Activated CD4-positive, alpha-beta memory T cell treated with anti-CD3 and anti-CD28 coated beads, Interleukin-2, amount 10 ng/mL, durations not matched to agents 7 days and 5 days (primary cell): ENCODE measurements at regions not wholly inside any gene's neighbourhood (a gene's known extent, or its start where the extent isn't known, plus 50 kb on each side); places are given as distances from the start of the nearest gene placed in this dataset.

Source experiments
- CTCF ChIA-PET: fragments of 350-600 bp; sonication (Branson Sonifier 250); formaldehyde crosslinking; loops from one replicate; lab custom pipeline; 2021; ENCODE audit warnings: antibody characterized with exemption, inconsistent platforms; lab: Charles Lee
- POLR2A ChIA-PET: fragments of 350-600 bp; sonication (Branson Sonifier 250); formaldehyde crosslinking; loops from one replicate; lab custom pipeline; 2021; ENCODE audit warnings: antibody characterized with exemption; lab: Charles Lee
- DNase-seq: peaks from one replicate; pipeline ENCODE4 v3.0.0-alpha.2; 2020
- H3K27ac Mint-ChIP-seq: one replicate; pipeline ENCODE4 v1.8.0; 2021; ENCODE audit warnings: mild to moderate bottlenecking, mixed read lengths
- H3K27me3 Mint-ChIP-seq: one replicate; pipeline ENCODE4 v1.8.0; 2021; ENCODE audit warnings: mixed read lengths
- H3K36me3 Mint-ChIP-seq: one replicate; pipeline ENCODE4 v1.8.0; 2021; ENCODE audit warnings: low read depth, mixed read lengths
- H3K4me1 Mint-ChIP-seq: one replicate; pipeline ENCODE4 v1.8.0; 2021; ENCODE audit warnings: mixed read lengths
- H3K4me3 Mint-ChIP-seq: one replicate; pipeline ENCODE4 v1.8.0; 2021; ENCODE audit warnings: mild to moderate bottlenecking, mixed read lengths
- H3K9me3 Mint-ChIP-seq: one replicate; pipeline ENCODE4 v1.8.0; 2021; ENCODE audit warnings: mixed read lengths

- DNase-seq: no peak
- ChIA-PET POLR2A (no interaction called here), CTCF (no interaction called here)
- no peak overlapping the region for H3K27ac Mint-ChIP-seq
- peaks cover 2% of the 10 kb centered on the region for H3K27me3 Mint-ChIP-seq
- no peaks in the 10 kb centered on the region for H3K9me3 Mint-ChIP-seq
- no peaks in the 10 kb centered on the region for H3K4me1 Mint-ChIP-seq
- no peaks in the 10 kb centered on the region for H3K36me3 Mint-ChIP-seq
- no peak overlapping the region for H3K4me3 Mint-ChIP-seq
Measured at GRCh38 chr5:10828241-10828640, 67.2 kb upstream of the DAP start.

- DNase-seq: no peak
- Mint-ChIP-seq H3K27ac (no peak overlapping the region), H3K27me3 (peaks cover 4% of the 10 kb centered on the region), H3K4me1 (no peaks in the 10 kb centered on the region), H3K9me3 (no peaks in the 10 kb centered on the region), H3K4me3 (no peak overlapping the region), H3K36me3 (no peaks in the 10 kb centered on the region)
- POLR2A ChIA-PET: no interaction called here
- CTCF ChIA-PET: no interaction called here
Measured at GRCh38 chr5:10827571-10827970, 66.5 kb upstream of the DAP start.

- Mint-ChIP-seq H3K27me3 (peaks cover 7% of the 10 kb centered on the region), H3K4me3 (no peak overlapping the region), H3K36me3 (no peaks in the 10 kb centered on the region), H3K4me1 (no peaks in the 10 kb centered on the region), H3K9me3 (no peaks in the 10 kb centered on the region), H3K27ac (no peak overlapping the region)
- DNase-seq: no peak
- ChIA-PET POLR2A (no interaction called here), CTCF (no interaction called here)
Measured at GRCh38 chr5:10826971-10827370, 65.9 kb upstream of the DAP start.

GRCh38 chr5:10825897-10826644, 65.0 kb upstream of the DAP start:
- ChIA-PET CTCF (no interaction called here), POLR2A (no interaction called here)
- Mint-ChIP-seq H3K27me3 (peaks cover 10% of the 10 kb centered on the region), H3K4me1 (no peaks in the 10 kb centered on the region), H3K27ac (no peak overlapping the region), H3K36me3 (no peaks in the 10 kb centered on the region), H3K4me3 (no peak overlapping the region), H3K9me3 (no peaks in the 10 kb centered on the region)
- DNase-seq: no peak

GRCh38 chr5:10812218-10812617, 51.2 kb upstream of the DAP start:
- no peak for DNase-seq
- H3K4me3 Mint-ChIP-seq: no peak overlapping the region
- CTCF ChIA-PET: no interaction called here
- no peak overlapping the region for H3K27ac Mint-ChIP-seq
- no peaks in the 10 kb centered on the region for H3K36me3 Mint-ChIP-seq
- peaks cover 33% of the 10 kb centered on the region for H3K27me3 Mint-ChIP-seq
- H3K4me1 Mint-ChIP-seq: no peaks in the 10 kb centered on the region
- POLR2A ChIA-PET: no interaction called here
- H3K9me3 Mint-ChIP-seq: no peaks in the 10 kb centered on the region
